Skeletal muscle tissue (tissue), 3 donors: ENCODE measurements at regions not wholly inside any gene's neighbourhood (a gene's known extent, or its start where the extent isn't known, plus 50 kb on each side); places are given as distances from the start of the nearest gene placed in this dataset.

Experiments
- H3K27ac ChIP-seq: one replicate; pipeline ENCODE4 v1.7.0; 2013; ENCODE audit warnings: mild to moderate bottlenecking, low read depth, low read length, inconsistent platforms
- H3K27me3 ChIP-seq, 3 donors: one replicate each; pipeline ENCODE4 v1.7.0; 2013; ENCODE audit warnings: low read length in 3 of 3; ENCODE audit not compliant: control insufficient read depth in 3 of 3, insufficient read depth in 3 of 3
- H3K36me3 ChIP-seq, 3 donors: one replicate each; pipeline ENCODE4 v1.7.0; 2013; ENCODE audit warnings: low read length in 3 of 3; ENCODE audit not compliant: control insufficient read depth in 3 of 3, insufficient read depth in 3 of 3
- H3K4me1 ChIP-seq, 3 donors: one replicate each; pipeline ENCODE4 v1.7.0; 2013; ENCODE audit warnings: low read length in 3 of 3, mild to moderate bottlenecking in 3 of 3; ENCODE audit not compliant: control insufficient read depth in 3 of 3, insufficient read depth in 3 of 3
- H3K4me3 ChIP-seq, 3 donors: one replicate each; pipeline ENCODE4 v1.7.0; 2013; ENCODE audit warnings: low read length in 3 of 3
- H3K9ac ChIP-seq, 3 donors: one replicate each; pipeline ENCODE4 v1.7.0; 2013; ENCODE audit warnings: low read length in 3 of 3, mild to moderate bottlenecking in 3 of 3, moderate library complexity in 2 of 3, low read depth in 1 of 3
- H3K9me3 ChIP-seq, 3 donors: one replicate each; pipeline ENCODE4 v1.7.0; 2013; ENCODE audit warnings: low read length in 3 of 3; ENCODE audit not compliant: control insufficient read depth in 3 of 3
- donor health status: Osteomylitis.

GRCh38 chr7:91323626-91324158 lies 59.5 kb downstream of the FZD1 start:
- Histone ChIP-seq H3K36me3 (no peaks in the 10 kb centered on the region), H3K9ac (no peak overlapping the region), H3K27me3 (no peaks in the 10 kb centered on the region), H3K4me1 (peaks cover 0 to 3% (median 3%) of the 10 kb centered on the region in 3 donors), H3K4me3 (no peak overlapping the region), H3K27ac (no peak overlapping the region), H3K9me3 (no peaks in the 10 kb centered on the region)

DNA sequence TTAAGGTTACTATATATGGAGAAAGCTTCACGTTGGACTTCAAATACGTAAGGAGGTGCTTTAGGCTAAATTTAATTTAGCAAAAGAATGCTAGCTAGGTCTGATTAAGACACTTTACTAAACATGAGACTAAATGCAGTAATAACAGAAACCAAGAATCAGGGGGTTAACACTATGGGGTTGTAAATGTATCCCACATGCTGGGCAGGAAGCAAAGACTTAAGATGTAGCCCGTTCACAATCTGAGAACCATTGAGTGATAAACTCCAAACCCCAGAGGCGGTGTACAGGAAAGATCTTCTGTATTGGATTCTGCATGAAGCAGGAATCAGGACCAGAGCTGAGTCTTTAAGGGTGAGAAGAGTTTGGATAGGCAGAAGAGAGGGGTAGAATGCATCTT lies 60.4 kb downstream of the FZD1 start:
- Histone ChIP-seq H3K4me1 (peaks cover 0 to 3% (median 3%) of the 10 kb centered on the region in 3 donors), H3K27me3 (no peaks in the 10 kb centered on the region), H3K36me3 (no peaks in the 10 kb centered on the region), H3K4me3 (no peak overlapping the region), H3K27ac (no peak overlapping the region), H3K9me3 (no peaks in the 10 kb centered on the region), H3K9ac (no peak overlapping the region)

DNA sequence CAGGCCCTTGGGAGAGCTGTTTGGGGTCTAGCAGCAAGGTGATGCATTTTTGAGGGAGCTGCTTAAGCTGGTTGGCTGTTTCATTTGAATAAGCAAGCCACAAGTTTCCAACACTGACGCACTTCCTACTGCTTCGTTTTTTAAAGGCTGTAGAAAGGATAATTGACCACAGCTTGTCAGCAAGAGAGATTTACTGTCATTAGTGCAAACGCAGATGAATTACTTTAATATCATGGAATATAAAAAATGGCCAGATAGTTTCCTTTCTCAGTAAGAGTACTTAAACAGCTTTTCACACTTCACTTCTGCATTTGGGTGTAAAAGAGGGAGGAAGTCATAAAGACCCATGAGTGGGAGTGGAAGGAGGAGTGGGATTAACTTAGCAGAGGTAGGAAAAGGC lies 61.5 kb downstream of the FZD1 start:
- no peak overlapping the region for H3K4me3 ChIP-seq
- no peaks in the 10 kb centered on the region for H3K9me3 ChIP-seq
- H3K27ac ChIP-seq: no peak overlapping the region
- peaks cover 0 to 3% (median 3%) of the 10 kb centered on the region in 3 donors for H3K4me1 ChIP-seq
- no peak overlapping the region for H3K9ac ChIP-seq
- H3K27me3 ChIP-seq: no peaks in the 10 kb centered on the region
- H3K36me3 ChIP-seq: no peaks in the 10 kb centered on the region

DNA sequence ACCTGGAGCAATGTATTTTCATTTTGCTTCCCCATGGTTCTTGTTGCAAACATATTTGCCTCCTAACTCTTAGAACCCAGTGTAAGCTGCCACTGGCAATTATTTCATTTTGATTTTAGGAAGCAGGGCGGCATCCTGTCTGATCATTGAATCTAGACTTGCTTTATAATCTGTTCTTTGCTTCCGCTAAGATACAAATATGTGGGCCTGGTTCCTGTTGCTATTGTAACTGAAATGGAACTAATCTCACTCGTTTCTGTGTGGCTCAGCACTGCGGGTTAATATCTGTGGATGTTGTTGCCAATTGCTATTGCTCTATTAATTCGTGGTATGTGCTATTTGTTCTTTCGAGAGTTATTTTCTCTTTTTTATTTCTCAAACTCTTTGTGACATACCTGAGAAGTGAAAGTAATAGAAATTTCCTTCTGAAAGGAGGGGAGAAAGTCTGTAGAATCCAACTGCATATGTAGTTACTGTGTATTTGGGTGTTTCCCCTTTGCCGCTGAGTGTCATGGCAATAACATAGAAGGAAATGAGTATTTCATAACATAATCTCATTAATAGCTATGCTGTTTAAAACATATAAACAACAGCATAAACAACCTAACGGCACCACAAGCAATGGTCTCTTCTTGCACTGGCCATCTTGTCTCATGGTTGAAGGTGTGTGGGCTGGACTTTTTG lies 62.4 kb downstream of the FZD1 start:
- no peak overlapping the region for H3K9ac ChIP-seq
- H3K27ac ChIP-seq: peak overlapping the region; percentile 42
- H3K4me3 ChIP-seq: no peak overlapping the region
- peaks cover 0 to 3% (median 3%) of the 10 kb centered on the region in 3 donors for H3K4me1 ChIP-seq
- H3K9me3 ChIP-seq: no peaks in the 10 kb centered on the region
- no peaks in the 10 kb centered on the region for H3K27me3 ChIP-seq
- H3K36me3 ChIP-seq: no peaks in the 10 kb centered on the region

GRCh38 chr7:91327346-91327745 lies 63.1 kb downstream of the FZD1 start:
- peak overlapping the region; percentile 42 for H3K27ac ChIP-seq
- no peak overlapping the region for H3K9ac ChIP-seq

GRCh38 chr7:91329571-91329970 lies 65.3 kb downstream of the FZD1 start:
- Histone ChIP-seq H3K9ac (no peak overlapping the region), H3K4me3 (no peak overlapping the region), H3K36me3 (no peaks in the 10 kb centered on the region), H3K27me3 (no peaks in the 10 kb centered on the region), H3K27ac (no peak overlapping the region), H3K4me1 (peaks cover 0 to 3% (median 0%) of the 10 kb centered on the region in 3 donors), H3K9me3 (no peaks in the 10 kb centered on the region)

More at GRCh38 chr7:91327346-91327745, 63.1 kb downstream of the FZD1 start:
- Histone ChIP-seq H3K4me1 (peaks cover 0 to 3% (median 3%) of the 10 kb centered on the region in 3 donors), H3K4me3 (no peak overlapping the region), H3K36me3 (no peaks in the 10 kb centered on the region), H3K27me3 (no peaks in the 10 kb centered on the region), H3K9me3 (no peaks in the 10 kb centered on the region)

GRCh38 chr7:91330191-91330808 lies 66.1 kb downstream of the FZD1 start:
- H3K27me3 ChIP-seq: no peaks in the 10 kb centered on the region
- H3K4me1 ChIP-seq: peaks cover 0 to 3% (median 0%) of the 10 kb centered on the region in 3 donors
- H3K9me3 ChIP-seq: no peaks in the 10 kb centered on the region
- H3K36me3 ChIP-seq: no peaks in the 10 kb centered on the region
- H3K4me3 ChIP-seq: no peak overlapping the region
- H3K9ac ChIP-seq: no peak overlapping the region
- no peak overlapping the region for H3K27ac ChIP-seq

GRCh38 chr7:91330866-91331265 lies 66.6 kb downstream of the FZD1 start:
- H3K9ac ChIP-seq: no peak overlapping the region
- no peaks in the 10 kb centered on the region for H3K27me3 ChIP-seq
- H3K27ac ChIP-seq: no peak overlapping the region

GRCh38 chr7:91336106-91336505 lies 71.9 kb downstream of the FZD1 start:
- Histone ChIP-seq H3K4me3 (no peak overlapping the region), H3K4me1 (no peaks in the 10 kb centered on the region), H3K9ac (no peak overlapping the region), H3K27me3 (no peaks in the 10 kb centered on the region), H3K27ac (no peak overlapping the region), H3K36me3 (no peaks in the 10 kb centered on the region), H3K9me3 (no peaks in the 10 kb centered on the region)

More at GRCh38 chr7:91330866-91331265, 66.6 kb downstream of the FZD1 start:
- no peak overlapping the region for H3K4me3 ChIP-seq
- H3K4me1 ChIP-seq: no peaks in the 10 kb centered on the region
- H3K9me3 ChIP-seq: no peaks in the 10 kb centered on the region
- no peaks in the 10 kb centered on the region for H3K36me3 ChIP-seq
